ENCODE measurements at regions not wholly inside any gene's neighbourhood (a gene's known extent, or its start where the extent isn't known, plus 50 kb on each side); places are given as distances from the start of the nearest gene placed in this dataset.
"Not testable (repeated sequence)": the region's sequence is repeated elsewhere in the genome, so short reads cannot be mapped to it uniquely, and the experiment has no call there.

DNA sequence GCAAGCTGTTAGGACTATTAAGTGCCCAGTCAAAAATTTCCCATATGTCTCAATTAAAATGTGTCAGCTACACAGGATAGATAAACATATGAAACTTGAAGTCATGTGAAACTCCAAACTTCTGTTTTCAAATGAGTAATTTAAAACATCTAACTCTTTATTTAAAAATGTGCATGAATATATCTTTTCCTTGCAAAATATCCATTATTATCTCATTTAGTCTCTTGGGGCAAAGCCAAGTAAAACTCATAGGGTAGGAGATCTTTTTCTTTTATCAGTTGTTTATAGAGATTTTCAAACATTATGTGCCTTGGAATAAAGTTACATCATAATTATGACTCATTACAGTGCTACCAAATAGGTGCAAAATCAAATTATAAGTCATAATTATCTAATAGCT lies 2020.1 kb upstream of the PRR20A start:
- H3K4me1 Mint-ChIP-seq = no peaks in the 10 kb centered on the region
- no peak overlapping the region for H3K4me3 ChIP-seq (ENCODE audit: low read depth, low read length)

DNA sequence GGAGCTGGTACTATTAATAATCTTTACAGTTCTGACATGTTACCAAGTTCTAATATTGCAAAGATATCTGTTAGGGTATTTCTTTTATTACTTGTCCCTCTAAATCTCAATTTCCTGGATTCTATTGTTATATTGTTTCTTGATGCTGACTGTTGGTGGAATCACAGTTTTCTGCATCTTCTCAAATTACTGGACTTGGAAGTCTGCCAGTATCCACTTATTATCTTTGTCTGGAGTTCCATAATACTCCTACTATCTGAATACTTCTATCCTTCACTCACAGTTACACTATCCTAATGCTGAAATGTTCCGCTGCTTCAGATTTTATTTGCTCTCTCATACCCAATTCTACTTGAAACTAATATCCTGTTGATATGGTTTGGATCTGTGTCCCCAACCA lies 1985.7 kb upstream of the PRR20A start:
- no peak overlapping the region for H3K27ac Mint-ChIP-seq
- ATAC-seq (ENCODE audit: low read depth in 2 of 2) (no peak), DNase-seq (no peak)
- Histone ChIP-seq H3K4me3 (ENCODE audit: low read depth, low read length) (no peak overlapping the region), H3K4me1 (ENCODE audit: control insufficient read depth, insufficient read depth, low read length, poor library complexity, severe bottlenecking) (no peaks in the 10 kb centered on the region), H3K9me3 (ENCODE audit: control insufficient read depth in 2 of 2, low read length in 2 of 2) (peaks cover 2 to 11% of the 10 kb centered on the region in 2 experiments), H3K27me3 (ENCODE audit: control insufficient read depth, insufficient read depth, low read length) (no peaks in the 10 kb centered on the region), H3K27ac (ENCODE audit: insufficient read depth, low read length, poor library complexity, severe bottlenecking) (no peak overlapping the region), H3K36me3 (ENCODE audit: control insufficient read depth, insufficient read depth, low read length) (no peaks in the 10 kb centered on the region)
- no peaks in the 10 kb centered on the region for H3K4me1 Mint-ChIP-seq
- no peaks in the 10 kb centered on the region for H3K36me3 Mint-ChIP-seq
- H3K9me3 Mint-ChIP-seq = peaks cover 0 to 41% (median 8%) of the 10 kb centered on the region in 7 donors
- H3K27me3 Mint-ChIP-seq = no peaks in the 10 kb centered on the region
- H3K4me3 Mint-ChIP-seq = no peak overlapping the region

More for the DNA sequence above, 2020.1 kb upstream of the PRR20A start:
- DNase-seq (no peak), ATAC-seq (ENCODE audit: low read depth in 2 of 2) (no peak)
- Mint-ChIP-seq H3K9me3 (peaks cover 0 to 16% (median 5%) of the 10 kb centered on the region in 7 donors), H3K27me3 (no peaks in the 10 kb centered on the region), H3K27ac (no peak overlapping the region), H3K36me3 (no peaks in the 10 kb centered on the region), H3K4me3 (no peak overlapping the region)
- H3K4me1 ChIP-seq (ENCODE audit: control insufficient read depth, insufficient read depth, low read length, poor library complexity, severe bottlenecking) = no peaks in the 10 kb centered on the region
- H3K9me3 ChIP-seq (ENCODE audit: control insufficient read depth in 2 of 2, low read length in 2 of 2) = no peaks in the 10 kb centered on the region
- H3K27ac ChIP-seq (ENCODE audit: insufficient read depth, low read length, poor library complexity, severe bottlenecking) = no peak overlapping the region
- no peaks in the 10 kb centered on the region for H3K36me3 ChIP-seq (ENCODE audit: control insufficient read depth, insufficient read depth, low read length)
- no peaks in the 10 kb centered on the region for H3K27me3 ChIP-seq (ENCODE audit: control insufficient read depth, insufficient read depth, low read length)

DNA sequence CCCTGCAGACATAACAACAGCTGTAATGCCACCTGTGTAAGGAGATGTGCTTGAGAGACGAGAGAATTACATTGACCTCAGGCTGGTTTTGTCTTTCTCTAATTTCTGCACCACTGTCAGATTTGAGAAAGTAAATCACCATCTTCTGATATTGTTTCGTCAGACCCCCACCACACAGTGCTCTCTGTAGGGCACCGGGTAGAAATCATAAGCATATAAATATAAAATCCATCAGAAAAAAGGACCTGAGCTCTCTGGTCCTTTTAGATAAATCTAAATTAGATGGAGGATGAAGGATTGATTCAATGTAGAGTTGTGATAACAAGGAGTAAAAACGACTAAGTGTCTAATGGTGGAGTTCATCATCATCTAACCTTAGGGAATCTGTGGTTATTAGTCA lies 1981.0 kb upstream of the PRR20A start:
- no peaks in the 10 kb centered on the region for H3K36me3 ChIP-seq (ENCODE audit: control insufficient read depth, insufficient read depth, low read length)
- no peak overlapping the region for H3K27ac ChIP-seq (ENCODE audit: insufficient read depth, low read length, poor library complexity, severe bottlenecking)
- H3K4me3 Mint-ChIP-seq = no peak overlapping the region
- no peaks in the 10 kb centered on the region for H3K27me3 ChIP-seq (ENCODE audit: control insufficient read depth, insufficient read depth, low read length)
- H3K9me3 ChIP-seq (ENCODE audit: control insufficient read depth in 2 of 2, low read length in 2 of 2) = peaks cover 2 to 15% of the 10 kb centered on the region in 2 experiments
- H3K27me3 Mint-ChIP-seq = no peaks in the 10 kb centered on the region
- H3K9me3 Mint-ChIP-seq = peaks cover 1 to 42% (median 6%) of the 10 kb centered on the region in 7 donors
- H3K4me1 Mint-ChIP-seq = no peaks in the 10 kb centered on the region
- ATAC-seq (ENCODE audit: low read depth in 2 of 2) (no peak), DNase-seq (no peak)
- no peaks in the 10 kb centered on the region for H3K36me3 Mint-ChIP-seq
- H3K27ac Mint-ChIP-seq = no peak overlapping the region
- H3K4me3 ChIP-seq (ENCODE audit: low read depth, low read length) = no peak overlapping the region
- no peaks in the 10 kb centered on the region for H3K4me1 ChIP-seq (ENCODE audit: control insufficient read depth, insufficient read depth, low read length, poor library complexity, severe bottlenecking)

DNA sequence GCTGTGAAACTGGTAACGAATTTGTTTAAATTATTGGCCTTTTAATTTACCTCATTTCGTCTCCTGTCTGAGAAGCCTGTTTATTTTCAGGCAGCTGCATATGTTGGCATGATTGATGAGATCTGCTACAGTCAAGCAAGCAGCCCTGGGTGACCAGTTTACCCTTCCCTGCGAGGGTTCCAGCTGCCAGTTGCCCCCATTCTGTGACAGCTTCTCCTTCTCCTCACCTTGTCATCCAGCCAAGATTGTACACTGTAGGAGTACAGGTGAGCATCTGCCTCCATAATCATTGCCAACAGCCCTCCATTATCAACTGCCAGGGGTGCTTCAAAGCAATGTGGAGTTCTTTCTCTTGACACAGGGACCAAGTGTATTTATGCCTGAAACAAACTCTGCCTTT lies 1979.9 kb upstream of the PRR20A start:
- no peaks in the 10 kb centered on the region for H3K36me3 Mint-ChIP-seq
- H3K27ac ChIP-seq (ENCODE audit: insufficient read depth, low read length, poor library complexity, severe bottlenecking) = no peak overlapping the region
- H3K27me3 ChIP-seq (ENCODE audit: control insufficient read depth, insufficient read depth, low read length) = no peaks in the 10 kb centered on the region
- H3K4me1 Mint-ChIP-seq = no peaks in the 10 kb centered on the region
- peaks cover 2 to 18% of the 10 kb centered on the region in 2 experiments for H3K9me3 ChIP-seq (ENCODE audit: control insufficient read depth in 2 of 2, low read length in 2 of 2)
- DNase-seq (no peak), ATAC-seq (ENCODE audit: low read depth in 2 of 2) (no peak)
- H3K27me3 Mint-ChIP-seq = no peaks in the 10 kb centered on the region
- H3K36me3 ChIP-seq (ENCODE audit: control insufficient read depth, insufficient read depth, low read length) = no peaks in the 10 kb centered on the region
- no peak overlapping the region for H3K4me3 ChIP-seq (ENCODE audit: low read depth, low read length)
- no peak overlapping the region for H3K4me3 Mint-ChIP-seq
- no peaks in the 10 kb centered on the region for H3K4me1 ChIP-seq (ENCODE audit: control insufficient read depth, insufficient read depth, low read length, poor library complexity, severe bottlenecking)
- no peak overlapping the region for H3K27ac Mint-ChIP-seq
- peaks cover 2 to 32% (median 6%) of the 10 kb centered on the region in 7 donors for H3K9me3 Mint-ChIP-seq

DNA sequence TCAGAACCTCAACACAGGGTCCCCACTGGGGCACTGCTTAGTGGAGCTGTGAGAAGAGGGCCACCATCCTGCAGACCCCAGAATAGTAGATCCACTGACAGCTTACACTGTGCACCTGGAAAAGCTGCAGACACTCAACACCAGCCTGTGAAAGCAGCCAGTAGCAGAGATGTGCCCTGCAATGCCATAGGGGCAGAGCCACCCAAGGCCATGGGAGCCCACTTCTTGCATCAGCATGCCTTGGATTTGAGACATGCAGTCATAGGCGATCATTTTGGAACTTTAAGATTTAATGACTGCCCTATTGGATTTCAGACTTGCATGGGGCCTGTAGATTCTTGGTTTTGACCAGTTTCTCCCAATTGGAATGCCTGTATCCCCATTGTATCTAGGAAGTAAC lies 1962.1 kb upstream of the PRR20A start:
- H3K4me3 Mint-ChIP-seq = not testable (repeated sequence)
- peaks cover 3 to 13% (median 7%) of the 10 kb centered on the region in 7 donors for H3K9me3 Mint-ChIP-seq

DNA sequence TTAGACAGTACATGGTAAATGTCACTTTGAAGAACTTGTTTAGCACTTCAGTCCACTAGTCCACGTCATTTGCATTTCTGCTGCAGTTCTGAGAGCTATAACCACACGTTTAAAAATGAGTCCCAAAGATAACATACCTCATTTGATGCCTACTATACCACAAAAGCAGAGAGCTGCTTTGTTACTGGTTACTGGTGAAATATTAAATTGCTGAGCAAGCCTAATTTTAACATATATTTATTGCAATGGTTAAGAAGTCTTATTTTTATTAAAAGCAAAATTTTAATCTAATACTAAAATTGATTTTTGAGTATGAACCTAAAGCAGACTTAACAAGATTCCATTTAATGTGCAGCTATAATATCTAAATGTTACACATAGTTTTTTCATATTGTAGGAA lies 1949.7 kb upstream of the PRR20A start:
- Histone ChIP-seq H3K4me1 (ENCODE audit: control insufficient read depth, insufficient read depth, low read length, poor library complexity, severe bottlenecking) (no peaks in the 10 kb centered on the region), H3K9me3 (ENCODE audit: control insufficient read depth in 2 of 2, low read length in 2 of 2) (peaks cover 0 to 3% of the 10 kb centered on the region in 2 experiments), H3K27me3 (ENCODE audit: control insufficient read depth, insufficient read depth, low read length) (no peaks in the 10 kb centered on the region), H3K4me3 (ENCODE audit: low read depth, low read length) (no peak overlapping the region), H3K36me3 (ENCODE audit: control insufficient read depth, insufficient read depth, low read length) (no peaks in the 10 kb centered on the region), H3K27ac (ENCODE audit: insufficient read depth, low read length, poor library complexity, severe bottlenecking) (no peak overlapping the region)
- no peak for DNase-seq
- Mint-ChIP-seq H3K27ac (no peak overlapping the region), H3K36me3 (no peaks in the 10 kb centered on the region), H3K4me3 (no peak overlapping the region), H3K9me3 (peaks cover 0 to 22% (median 2%) of the 10 kb centered on the region in 7 donors), H3K4me1 (no peaks in the 10 kb centered on the region), H3K27me3 (no peaks in the 10 kb centered on the region)
- no peak for ATAC-seq (ENCODE audit: low read depth in 2 of 2)

More for the DNA sequence above, 1962.1 kb upstream of the PRR20A start:
- H3K4me1 Mint-ChIP-seq; H3K4me1 ChIP-seq (ENCODE audit: control insufficient read depth, insufficient read depth, low read length, poor library complexity, severe bottlenecking); H3K27me3 Mint-ChIP-seq; H3K27ac ChIP-seq (ENCODE audit: insufficient read depth, low read length, poor library complexity, severe bottlenecking); H3K27me3 ChIP-seq (ENCODE audit: control insufficient read depth, insufficient read depth, low read length); DNase-seq; H3K9me3 ChIP-seq (ENCODE audit: control insufficient read depth in 2 of 2, low read length in 2 of 2); H3K27ac Mint-ChIP-seq; ATAC-seq (ENCODE audit: low read depth in 2 of 2); H3K4me3 ChIP-seq (ENCODE audit: low read depth, low read length); H3K36me3 Mint-ChIP-seq; H3K36me3 ChIP-seq (ENCODE audit: control insufficient read depth, insufficient read depth, low read length): not testable (repeated sequence)

DNA sequence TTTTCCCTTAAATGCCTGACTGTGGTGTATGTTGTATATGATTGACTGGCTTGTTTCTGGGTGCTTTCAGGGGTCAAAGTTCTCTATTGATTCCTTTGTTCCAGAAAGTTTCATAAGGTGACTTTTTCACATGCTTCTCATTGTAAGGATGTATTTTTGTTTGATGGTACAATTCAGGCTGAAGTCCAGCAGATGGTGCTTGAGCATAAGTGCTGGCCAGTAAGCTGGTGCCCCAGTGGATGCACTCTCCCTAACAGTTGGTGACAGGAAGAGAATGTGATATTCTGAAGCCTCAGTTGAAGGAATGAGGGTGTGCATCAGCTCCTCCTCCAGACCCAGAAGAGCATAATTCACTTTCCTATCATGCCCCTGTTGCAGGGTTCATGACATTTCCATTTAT lies 1941.6 kb upstream of the PRR20A start:
- no peak overlapping the region for H3K27ac ChIP-seq (ENCODE audit: insufficient read depth, low read length, poor library complexity, severe bottlenecking)
- peaks cover 0 to 11% of the 10 kb centered on the region in 2 experiments for H3K9me3 ChIP-seq (ENCODE audit: control insufficient read depth in 2 of 2, low read length in 2 of 2)
- H3K27me3 ChIP-seq (ENCODE audit: control insufficient read depth, insufficient read depth, low read length) = no peaks in the 10 kb centered on the region
- DNase-seq (no peak), ATAC-seq (ENCODE audit: low read depth in 2 of 2) (no peak)
- H3K36me3 ChIP-seq (ENCODE audit: control insufficient read depth, insufficient read depth, low read length) = no peaks in the 10 kb centered on the region
- Mint-ChIP-seq H3K27ac (no peak overlapping the region), H3K4me1 (no peaks in the 10 kb centered on the region), H3K27me3 (no peaks in the 10 kb centered on the region), H3K4me3 (no peak overlapping the region), H3K9me3 (peaks cover 0 to 26% (median 6%) of the 10 kb centered on the region in 7 donors), H3K36me3 (no peaks in the 10 kb centered on the region)
- no peaks in the 10 kb centered on the region for H3K4me1 ChIP-seq (ENCODE audit: control insufficient read depth, insufficient read depth, low read length, poor library complexity, severe bottlenecking)
- no peak overlapping the region for H3K4me3 ChIP-seq (ENCODE audit: low read depth, low read length)

DNA sequence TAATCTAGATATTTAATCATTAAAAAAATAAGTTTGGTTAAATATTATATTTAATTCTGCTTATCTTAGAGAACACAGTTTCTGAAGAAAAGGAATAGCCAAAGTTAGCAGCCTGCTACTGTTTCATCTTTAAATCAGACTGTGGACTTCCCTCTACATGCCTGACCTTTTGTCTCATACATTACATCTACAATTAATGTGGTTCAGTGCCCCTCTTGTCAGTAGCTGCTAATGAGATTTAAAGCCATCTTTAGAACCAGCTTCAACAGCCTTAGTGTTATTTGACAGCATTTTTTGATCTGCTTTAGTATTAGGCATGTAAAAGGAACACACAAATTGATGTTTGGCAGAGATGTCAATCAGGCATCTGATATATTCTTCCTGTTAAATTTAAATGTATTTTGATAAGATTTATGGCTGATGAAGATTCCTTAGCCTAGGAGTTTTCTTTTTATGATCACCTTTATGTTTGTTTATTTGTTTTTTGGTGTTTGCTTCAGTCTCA lies 1925.8 kb upstream of the PRR20A start:
- H3K27ac ChIP-seq (ENCODE audit: insufficient read depth, low read length, poor library complexity, severe bottlenecking) = no peak overlapping the region
- H3K9me3 ChIP-seq (ENCODE audit: control insufficient read depth in 2 of 2, low read length in 2 of 2) = no peaks in the 10 kb centered on the region
- H3K27me3 ChIP-seq (ENCODE audit: control insufficient read depth, insufficient read depth, low read length) = no peaks in the 10 kb centered on the region
- Mint-ChIP-seq H3K4me3 (no peak overlapping the region), H3K27me3 (no peaks in the 10 kb centered on the region), H3K27ac (no peak overlapping the region), H3K9me3 (peaks cover 0 to 5% (median 0%) of the 10 kb centered on the region in 7 donors), H3K4me1 (no peaks in the 10 kb centered on the region), H3K36me3 (no peaks in the 10 kb centered on the region)
- H3K4me3 ChIP-seq (ENCODE audit: low read depth, low read length) = no peak overlapping the region
- H3K4me1 ChIP-seq (ENCODE audit: control insufficient read depth, insufficient read depth, low read length, poor library complexity, severe bottlenecking) = no peaks in the 10 kb centered on the region
- ATAC-seq (ENCODE audit: low read depth in 2 of 2) (no peak), DNase-seq (no peak)
- H3K36me3 ChIP-seq (ENCODE audit: control insufficient read depth, insufficient read depth, low read length) = no peaks in the 10 kb centered on the region
